Activated CD4-positive, CD25-positive, alpha-beta regulatory T cell treated with anti-CD3 and anti-CD28 coated beads, Interleukin-2, amount 50 U/mL, for 16 hours (primary cell): ENCODE measurements at regions not wholly inside any gene's neighbourhood (a gene's known extent, or its start where the extent isn't known, plus 50 kb on each side); places are given as distances from the start of the nearest gene placed in this dataset.
A peak's percentile ranks its signal among the peaks of the same experiment; 100 is the strongest.

Experiments
- DNase-seq: peaks from one replicate; pipeline ENCODE4 v3.0.0-alpha.2; 2020; ENCODE audit warnings: low read depth, low spot score

DNA sequence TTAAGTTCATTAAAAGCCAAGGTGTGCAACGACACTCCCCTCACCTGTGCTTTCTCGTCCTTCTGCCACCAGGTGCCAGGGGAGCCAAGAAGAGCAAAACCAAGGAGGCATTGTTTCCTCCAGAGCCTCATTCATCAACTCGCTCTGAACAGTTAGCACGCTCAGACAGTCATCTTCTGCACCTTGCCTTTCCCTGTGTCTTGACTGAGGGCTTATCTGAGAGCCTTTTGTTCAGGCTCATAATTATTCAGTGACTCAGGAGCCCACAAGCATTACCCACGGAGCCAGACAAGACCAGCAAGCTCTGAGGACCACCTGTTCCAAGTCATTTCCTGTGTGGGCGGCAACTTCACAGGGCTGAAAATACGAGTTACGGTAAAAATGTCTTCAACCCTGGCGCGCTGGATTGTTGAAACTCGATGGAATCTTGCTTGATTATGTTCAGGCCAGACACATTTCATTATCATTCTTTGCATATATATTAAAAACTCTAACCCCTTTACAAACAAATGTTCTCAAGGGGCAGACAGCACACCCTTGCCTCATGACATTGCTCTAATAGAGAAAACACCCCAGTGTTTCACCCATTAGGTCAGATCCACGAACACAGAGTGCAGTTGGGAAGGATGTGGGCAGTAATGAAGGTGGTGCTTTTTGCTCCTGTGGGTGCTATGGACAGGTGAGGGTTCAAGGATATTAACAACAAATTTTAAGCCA lies 89.7 kb upstream of the RUNX1 start:
- peak; percentile 23 for DNase-seq

DNA sequence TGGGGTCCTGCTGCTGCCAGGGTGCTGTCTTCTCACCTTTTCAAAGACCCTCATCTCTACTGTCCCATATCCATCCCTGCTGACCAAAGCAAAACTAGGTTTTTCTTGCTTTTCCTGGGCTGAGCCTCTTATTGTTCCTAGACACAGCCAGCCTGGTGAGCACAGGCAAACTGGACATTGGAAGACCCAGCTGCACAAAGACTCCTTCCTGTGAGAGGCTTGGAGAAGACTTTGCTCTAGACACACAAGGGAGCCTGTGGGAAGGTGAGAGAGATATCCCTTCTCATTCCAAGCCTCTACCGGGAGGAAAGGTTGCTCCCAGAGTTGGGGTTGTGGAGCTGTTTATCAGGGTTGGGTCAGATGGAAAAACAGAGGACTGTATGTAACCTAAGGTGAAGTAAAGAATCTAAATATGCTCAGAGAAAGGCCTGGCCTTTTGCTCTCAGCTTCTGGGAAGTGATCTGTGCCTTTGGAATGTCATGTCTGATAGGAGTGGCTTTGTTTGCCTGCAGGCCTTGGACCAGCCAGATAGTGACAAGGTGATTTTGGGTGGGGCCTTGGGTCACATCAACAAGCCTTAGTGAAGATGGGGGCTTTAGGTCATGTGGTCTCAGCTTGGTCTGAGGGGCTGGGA lies 87.6 kb upstream of the RUNX1 start:
- DNase-seq = no peak

DNA sequence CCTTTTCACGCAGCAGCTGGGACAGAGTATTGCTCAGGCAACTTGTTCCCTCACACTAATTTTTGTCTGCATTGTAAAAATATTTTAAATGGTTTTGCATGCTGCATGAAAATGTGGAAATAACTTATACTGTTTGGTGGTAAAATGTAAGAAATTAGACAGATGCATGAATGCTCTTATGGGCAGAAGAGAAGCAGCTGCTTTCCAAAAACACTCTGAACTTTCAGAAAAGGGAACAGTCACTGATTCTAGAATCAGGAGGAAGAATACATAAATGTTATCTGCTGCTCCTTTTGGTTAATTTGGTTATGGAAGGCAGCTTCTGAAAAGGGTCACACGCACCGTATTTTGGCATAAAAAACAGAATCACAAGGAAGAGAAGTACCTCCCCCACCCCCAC lies 87.0 kb upstream of the RUNX1 start:
- DNase-seq = no peak

DNA sequence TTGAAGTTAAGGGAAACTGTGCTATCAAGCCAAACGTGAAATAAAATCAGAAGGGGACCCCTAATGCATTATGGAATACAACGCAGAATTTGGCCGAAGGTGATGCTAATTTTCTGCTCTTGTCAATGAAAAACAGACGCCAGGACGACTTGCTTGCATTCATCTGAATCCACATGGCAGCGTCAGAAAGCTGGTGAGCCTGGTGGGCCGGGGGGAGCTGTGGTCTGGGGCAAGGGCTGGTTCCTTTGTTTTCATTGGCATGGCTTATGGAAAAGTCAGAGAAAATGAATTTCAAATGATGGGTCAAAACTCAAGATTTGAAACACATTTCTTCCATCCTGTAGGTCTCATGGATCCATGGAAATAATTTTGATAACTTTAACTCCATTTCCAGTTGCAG lies 86.4 kb upstream of the RUNX1 start:
- DNase-seq = no peak

DNA sequence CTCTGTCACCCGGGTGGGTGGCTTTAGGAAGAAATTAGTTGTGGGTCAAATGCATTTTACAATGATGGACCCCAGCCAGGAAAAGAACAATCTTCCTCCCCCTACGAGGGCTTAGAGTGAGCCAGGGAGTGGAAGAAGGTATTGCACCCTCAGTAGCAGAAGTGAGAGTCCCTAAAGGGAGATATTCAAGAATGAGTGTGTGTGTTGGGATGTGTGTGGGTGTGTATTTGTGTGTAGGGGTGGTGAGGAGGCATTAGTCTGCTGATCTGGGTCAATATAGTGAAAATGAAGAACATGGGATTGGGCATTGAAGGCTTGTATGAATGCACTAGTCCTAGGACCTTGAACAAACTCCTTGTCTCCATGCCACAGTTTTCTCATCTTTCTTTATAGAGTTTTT lies 85.2 kb upstream of the RUNX1 start:
- DNase-seq = no peak

DNA sequence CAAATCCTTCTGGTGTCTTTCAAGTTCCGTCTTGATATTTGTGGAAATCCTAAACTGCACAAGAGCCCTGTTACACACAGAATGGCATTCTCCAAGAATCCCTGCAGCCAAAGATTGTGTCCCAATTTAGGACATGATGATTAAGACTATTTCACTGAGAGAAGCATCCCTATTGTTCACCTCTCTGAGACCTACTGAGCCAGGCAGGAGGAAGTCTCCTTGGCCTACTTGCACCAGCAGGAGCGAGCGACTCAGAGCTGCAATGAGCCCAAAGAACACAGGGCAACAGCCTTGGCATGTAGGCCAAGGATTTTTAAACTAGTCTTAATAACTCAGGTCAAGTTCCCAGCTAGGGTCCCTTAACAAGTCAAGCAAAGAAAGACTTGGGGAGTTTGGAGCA lies 79.4 kb upstream of the RUNX1 start:
- no peak for DNase-seq

DNA sequence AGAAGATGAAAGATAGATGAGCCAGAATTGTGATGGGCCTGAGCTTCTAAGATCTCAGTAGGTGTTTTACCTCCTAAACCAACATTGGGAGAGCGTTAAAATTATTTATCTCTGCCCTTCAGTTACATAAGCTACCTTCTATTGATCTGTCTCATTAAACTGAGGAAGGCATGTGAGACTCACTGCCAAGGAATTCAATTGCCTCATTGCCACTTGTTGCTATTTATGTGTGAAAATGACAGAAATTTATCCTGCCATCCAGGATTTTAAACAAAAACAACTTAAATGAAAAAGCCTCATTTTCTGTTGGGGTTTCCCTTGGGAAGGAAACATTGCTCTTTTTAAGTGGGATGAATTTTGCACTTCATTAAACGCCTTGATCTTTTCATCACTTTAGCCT lies 78.7 kb upstream of the RUNX1 start:
- DNase-seq = no peak

DNA sequence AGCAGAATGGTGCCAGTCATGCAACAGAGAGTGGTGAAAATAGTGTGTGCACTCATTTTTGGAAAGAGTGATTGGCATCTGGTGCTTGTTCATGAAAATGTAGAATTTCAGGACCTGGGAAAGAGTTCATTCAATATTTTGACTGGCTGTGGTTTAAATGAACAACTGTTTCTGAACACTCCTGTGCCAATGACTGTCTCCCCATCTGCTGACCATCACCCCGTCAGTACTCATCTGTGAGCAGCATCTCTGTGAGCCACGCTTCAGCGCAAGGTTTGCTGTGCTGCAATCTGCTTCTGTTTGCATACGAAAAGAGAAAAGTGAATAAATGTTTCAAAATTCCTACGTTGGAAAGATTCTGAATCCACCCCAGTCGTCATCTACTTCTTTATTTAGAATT lies 77.9 kb upstream of the RUNX1 start:
- DNase-seq = no peak

DNA sequence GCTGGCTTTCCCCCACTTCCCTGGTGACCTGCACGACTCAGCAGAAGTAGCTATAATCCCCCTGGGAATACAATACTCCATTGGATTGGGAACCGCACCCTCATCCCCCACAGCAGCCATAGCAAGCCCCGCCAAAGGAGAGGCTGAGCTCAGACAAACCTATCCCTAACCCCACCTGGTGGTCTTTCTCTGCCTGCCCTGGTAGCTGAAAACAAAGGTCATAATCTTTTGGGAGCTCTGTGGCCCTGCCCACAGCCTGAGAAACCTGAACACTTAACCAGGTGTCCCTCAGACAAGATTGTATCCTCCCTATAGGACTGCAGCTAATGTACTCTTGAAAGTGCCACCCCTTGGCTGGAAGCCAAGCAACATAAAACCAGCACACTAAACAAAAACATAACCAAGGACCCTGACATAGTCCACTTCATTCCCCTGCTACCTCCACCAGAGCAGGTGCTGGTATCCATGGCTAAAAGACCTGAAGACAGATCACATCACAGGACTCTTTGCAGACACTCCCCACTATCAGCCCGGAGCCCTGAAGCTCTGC lies 71.6 kb upstream of the RUNX1 start:
- DNase-seq = no peak

DNA sequence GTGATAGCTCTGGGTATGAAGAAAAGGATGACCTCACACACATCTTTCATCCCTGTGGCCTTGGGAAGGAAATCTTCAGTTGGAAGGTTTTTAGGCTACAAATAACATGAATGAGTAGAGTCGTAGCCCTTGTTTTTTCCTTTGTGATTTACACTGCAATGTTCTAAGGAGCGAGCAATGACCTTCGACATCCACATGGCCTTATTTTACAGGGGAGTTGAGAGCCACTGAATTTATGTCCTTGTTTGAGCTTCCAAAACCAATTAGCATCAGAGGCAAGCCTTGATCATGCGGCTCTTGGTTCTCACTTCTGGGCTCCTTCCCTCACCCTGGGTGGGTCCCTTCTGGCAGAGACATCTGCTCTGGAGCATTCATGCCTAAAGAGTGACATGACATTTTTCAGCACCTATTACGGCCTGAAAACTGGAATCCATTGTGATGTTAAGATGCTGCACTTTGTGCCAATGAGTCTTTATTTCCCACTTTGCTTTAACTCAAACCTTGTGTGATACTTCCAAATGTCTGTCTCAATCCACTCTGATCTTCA lies 70.5 kb upstream of the RUNX1 start:
- no peak for DNase-seq

DNA sequence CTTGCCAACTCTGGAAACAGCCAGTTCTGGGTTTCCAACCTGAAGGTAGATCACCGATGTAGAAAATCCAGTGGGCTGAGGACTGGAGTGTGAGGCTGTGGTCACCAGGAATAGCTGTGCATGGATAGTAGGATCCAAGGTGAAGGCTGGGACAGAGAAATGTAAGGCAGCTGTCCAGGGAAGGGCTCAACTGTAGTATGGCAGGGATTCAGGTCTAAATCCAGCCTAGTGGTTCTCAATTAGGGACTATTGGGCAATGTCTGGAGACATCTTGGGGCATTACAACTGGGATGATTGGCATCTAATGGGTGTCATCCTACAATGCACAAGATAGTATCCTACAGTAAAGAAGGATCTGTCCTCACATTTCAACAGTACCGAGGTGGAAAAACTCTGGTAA lies 67.7 kb upstream of the RUNX1 start:
- DNase-seq = no peak

DNA sequence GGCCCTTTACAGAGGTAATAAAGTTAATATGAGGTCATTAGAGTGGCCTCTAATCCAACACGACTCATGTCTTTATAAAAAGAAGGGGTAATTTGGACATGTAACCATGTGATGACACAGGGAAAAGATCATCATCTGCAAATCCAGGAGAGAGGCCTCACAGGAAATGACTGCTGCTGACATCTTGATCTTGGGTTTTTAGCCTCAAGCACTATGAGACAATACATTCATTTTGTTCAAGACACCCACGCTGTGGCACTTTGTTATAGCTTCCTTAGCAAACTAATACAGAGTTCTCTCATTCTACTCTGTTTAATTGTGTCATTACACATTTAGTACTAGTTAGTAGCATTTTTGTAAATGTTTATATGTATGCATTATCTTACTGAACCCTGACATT lies 64.0 kb upstream of the RUNX1 start:
- DNase-seq = no peak

DNA sequence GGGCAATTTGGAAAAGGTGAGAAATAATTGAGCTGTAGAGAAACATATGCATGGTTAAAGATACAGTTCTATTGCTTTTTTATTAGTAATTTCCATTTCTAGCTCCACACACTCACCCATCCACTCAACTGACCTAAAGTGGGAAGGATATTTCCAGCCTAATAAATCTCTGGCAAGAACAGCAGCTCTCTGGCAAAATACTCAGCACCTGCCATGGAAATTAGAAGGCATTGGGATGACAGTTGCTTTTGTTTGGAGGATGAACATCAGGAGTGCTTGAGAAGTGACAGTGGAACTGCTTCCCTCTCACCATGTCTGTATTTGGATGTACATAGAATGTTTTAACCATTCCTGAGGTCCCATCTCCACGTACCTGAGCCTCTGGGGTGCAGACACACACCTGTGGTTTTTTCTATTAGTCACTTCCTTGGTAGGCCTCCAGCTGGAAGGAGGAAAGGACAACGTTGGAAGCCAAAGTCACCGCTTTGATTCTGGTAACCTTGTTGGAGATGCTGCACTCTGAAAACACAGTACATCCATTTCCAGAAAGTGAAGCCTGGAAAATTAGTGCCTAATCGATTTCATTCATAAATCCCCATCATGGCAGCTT lies 62.3 kb upstream of the RUNX1 start:
- DNase-seq = no peak

DNA sequence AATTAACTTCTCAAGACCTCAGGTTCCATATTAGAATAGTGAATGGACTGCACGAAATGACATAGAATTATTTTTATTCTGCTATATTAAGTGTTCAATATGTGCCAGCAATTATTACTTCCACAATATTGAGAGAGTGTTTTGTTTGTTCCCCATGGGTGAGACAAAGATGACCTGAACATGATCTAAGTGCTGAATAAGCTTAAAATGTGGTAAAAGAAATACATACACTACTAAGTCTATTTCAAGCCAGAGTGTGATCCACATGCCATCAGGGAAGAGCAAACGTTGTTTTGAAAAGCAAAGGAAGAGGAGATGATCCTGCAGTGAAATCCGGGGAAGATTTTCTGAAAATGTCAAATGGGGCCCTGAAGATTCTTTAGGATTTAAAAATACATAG lies 59.8 kb upstream of the RUNX1 start:
- DNase-seq = no peak

DNA sequence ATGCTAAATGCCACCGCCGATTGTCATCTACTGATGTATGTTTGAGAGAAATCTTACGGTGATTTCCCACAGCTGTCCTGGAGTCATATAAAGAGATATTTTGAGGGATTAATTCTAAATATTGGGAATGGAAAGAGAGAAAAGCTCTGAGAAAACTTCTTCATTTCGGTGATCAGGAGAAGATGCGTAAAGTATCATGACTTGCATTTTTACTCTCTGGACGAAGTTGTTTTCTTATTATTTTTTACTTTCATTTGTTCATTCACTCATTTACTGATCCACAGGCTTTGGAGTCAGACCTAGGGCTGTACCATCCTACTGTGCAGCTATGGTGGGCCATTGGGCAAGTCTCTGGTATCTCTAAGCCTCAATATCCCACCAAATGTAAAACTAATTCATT lies 58.4 kb upstream of the RUNX1 start:
- DNase-seq = no peak

DNA sequence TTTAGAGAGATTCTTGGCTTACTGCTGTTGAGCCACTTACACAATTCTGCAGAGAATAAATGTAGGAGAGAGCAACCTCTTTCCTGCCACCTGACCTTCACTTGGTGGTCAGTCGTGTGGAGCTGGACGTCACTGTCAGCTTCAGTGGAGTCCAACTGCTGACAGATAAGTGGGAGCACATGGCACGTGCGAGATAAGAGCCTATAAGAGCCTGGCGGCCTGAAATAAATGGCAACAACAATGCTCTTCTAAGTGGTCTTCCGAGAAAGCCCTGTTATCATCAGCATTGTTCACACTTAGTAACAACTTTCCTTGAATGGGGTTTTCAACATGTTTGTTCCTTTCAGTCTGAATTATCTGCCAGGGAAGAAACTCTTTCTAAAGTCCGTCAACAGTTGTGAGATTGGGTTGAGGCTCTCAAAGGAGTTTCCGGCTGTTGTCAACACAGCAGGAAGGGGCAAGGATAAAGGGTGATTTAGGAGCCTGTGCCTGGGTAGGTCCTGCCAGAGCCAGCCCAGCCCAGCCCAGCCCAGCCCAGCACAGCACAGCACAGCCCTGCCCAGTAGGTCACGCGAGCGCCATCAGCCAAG lies 57.2 kb upstream of the RUNX1 start:
- DNase-seq = no peak

DNA sequence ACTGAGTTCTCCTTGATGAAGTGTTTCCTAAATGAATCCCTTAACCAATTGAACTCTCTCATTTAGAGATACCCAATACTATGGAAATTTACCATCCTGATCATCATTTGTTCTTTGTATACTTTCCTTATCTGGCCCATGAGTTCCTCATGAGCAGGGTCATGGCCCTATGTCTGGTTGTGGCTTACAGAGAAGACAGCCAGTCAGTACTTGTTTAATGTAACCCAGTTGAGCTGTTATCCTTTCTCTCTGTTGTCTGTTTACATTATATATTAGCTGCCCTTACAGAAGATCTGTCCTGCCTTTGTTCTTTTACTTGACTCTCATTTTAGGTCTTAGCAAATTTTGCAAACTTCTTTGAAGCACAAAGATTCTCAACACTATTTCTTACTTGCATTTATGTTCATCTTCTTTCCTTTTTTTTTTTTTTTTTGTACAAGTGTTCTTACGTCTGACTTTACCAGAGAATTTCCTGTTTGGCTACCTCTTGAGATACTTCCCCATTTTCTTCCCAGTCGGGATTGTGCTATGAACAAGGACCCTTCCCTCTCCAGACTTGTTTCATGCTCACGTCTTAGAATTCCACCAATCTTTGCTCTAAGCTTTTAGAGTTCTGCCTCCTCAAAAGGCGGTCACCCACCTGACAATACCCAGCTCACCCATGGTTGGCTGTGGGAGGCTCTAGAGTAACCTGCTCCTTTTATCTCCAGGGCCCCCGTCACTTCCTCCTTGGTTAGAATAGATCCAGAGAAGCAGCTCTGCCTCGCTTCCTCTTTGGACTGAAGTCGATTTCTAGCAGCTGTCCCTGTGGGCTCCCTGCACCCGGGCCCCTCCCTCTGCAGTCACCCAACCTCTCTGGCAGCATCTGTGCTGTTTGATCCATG lies 53.6 kb upstream of the RUNX1 start:
- no peak for DNase-seq

DNA sequence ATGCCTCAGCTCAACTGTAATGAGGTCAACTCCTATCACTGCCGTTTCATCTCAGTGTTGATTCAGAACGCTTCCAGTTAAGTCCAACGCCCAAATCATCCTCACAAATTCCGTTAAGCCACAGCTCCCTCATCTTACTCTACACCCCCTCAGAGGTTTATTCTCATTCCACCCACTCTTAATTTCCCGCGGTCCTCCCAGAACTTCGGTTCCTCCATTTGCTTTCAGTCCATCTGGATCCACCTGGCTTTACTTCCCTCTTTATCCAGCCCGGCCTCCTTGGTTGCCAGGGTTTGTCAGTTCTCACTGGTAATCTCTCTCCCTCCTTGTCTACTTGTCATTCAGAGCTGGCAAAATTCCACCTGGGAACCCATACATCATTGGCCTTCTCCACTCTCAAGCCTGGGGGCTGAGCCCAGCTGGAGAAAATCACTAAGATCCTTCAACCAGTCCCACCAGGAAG lies 51.3 kb upstream of the RUNX1 start:
- DNase-seq = no peak

DNA sequence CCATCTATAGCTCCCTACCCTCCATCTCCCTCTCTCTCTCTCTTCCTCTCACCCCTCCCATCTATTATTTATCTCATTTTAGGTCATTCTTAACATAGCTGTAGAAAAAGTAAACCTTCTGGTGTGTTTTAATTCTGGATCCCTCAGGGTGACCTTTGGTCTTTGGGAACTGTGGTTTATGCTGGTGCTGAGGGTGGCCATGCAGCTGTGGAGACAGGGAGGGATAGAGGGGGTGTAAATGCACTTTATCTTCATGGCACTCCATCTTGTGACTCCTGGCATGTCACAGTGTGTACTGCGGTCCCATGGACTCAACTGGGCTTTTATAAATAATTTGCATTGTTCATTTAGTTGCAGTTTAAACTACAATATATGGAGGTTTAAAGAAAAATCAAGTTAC lies 50.2 kb upstream of the RUNX1 start:
- no peak for DNase-seq
